ENCODE measurements at regions not wholly inside any gene's neighbourhood (a gene's known extent, or its start where the extent isn't known, plus 50 kb on each side); places are given as distances from the start of the nearest gene placed in this dataset.

GRCh38 chr14:65225299-65226159 lies 123.2 kb upstream of the MAX start:
- peak overlapping the region; percentile 22 for H3K4me3 ChIP-seq (ENCODE audit: low read length, poor library complexity, severe bottlenecking)
- peak overlapping the region; percentile 72 for H3K4me2 ChIP-seq (ENCODE audit: low read depth, low read length, poor library complexity, severe bottlenecking)
- no peaks in the 10 kb centered on the region for H3K9me3 ChIP-seq (ENCODE audit: insufficient read depth, low read depth, low read length)
- H3K4me1 ChIP-seq (ENCODE audit: insufficient read depth, low read length, poor library complexity, severe bottlenecking), result peaks cover 17% of the 10 kb centered on the region
- no peak overlapping the region for H3K9ac ChIP-seq (ENCODE audit: low read depth, low read length, poor library complexity, severe bottlenecking)
- H3K36me3 ChIP-seq (ENCODE audit: insufficient read depth, low read length), result no peaks in the 10 kb centered on the region
- H3K79me2 ChIP-seq (ENCODE audit: insufficient read depth, low read length), result no peaks in the 10 kb centered on the region
- no peak for TF ChIP-seq EZH2phosphoT487 (IDR thresholded peaks at IDR 0.05; ENCODE audit: borderline replicate concordance)
- no peak for TF ChIP-seq CTCF (conservative IDR thresholded peaks at IDR 0.05; ENCODE audit: low read length)
- H2AFZ ChIP-seq (ENCODE audit: low read length), result peak overlapping the region; percentile 7; the same call in 1 of the 2 replicates
- H3F3A ChIP-seq (ENCODE audit: low read depth), result no peaks in the 10 kb centered on the region
- H4K20me1 ChIP-seq (ENCODE audit: insufficient read depth, low read length, poor library complexity, severe bottlenecking), result no peaks in the 10 kb centered on the region
- H3K9me2 ChIP-seq (replicated peaks; ENCODE audit: low read depth, low read length), result no peaks in the 10 kb centered on the region
- no peaks in the 10 kb centered on the region for H3K27me3 ChIP-seq (ENCODE audit: insufficient read depth, low read length, poor library complexity, severe bottlenecking)

GRCh38 chr14:65226824-65227604 lies 124.7 kb upstream of the MAX start:
- Histone ChIP-seq H3K9me3 (ENCODE audit: insufficient read depth, low read depth, low read length) (no peaks in the 10 kb centered on the region), H3K36me3 (ENCODE audit: insufficient read depth, low read length) (no peaks in the 10 kb centered on the region), H3K4me2 (ENCODE audit: low read depth, low read length, poor library complexity, severe bottlenecking) (no peak overlapping the region), H3K4me3 (ENCODE audit: low read length, poor library complexity, severe bottlenecking) (no peak overlapping the region), H3K9ac (ENCODE audit: low read depth, low read length, poor library complexity, severe bottlenecking) (no peak overlapping the region), H3K4me1 (ENCODE audit: insufficient read depth, low read length, poor library complexity, severe bottlenecking) (peaks cover 17% of the 10 kb centered on the region), H2AFZ (ENCODE audit: low read length) (no peak overlapping the region), H3K79me2 (ENCODE audit: insufficient read depth, low read length) (no peaks in the 10 kb centered on the region), H3K9me2 (replicated peaks; ENCODE audit: low read depth, low read length) (no peaks in the 10 kb centered on the region), H3K27me3 (ENCODE audit: insufficient read depth, low read length, poor library complexity, severe bottlenecking) (no peaks in the 10 kb centered on the region), H3F3A (ENCODE audit: low read depth) (no peaks in the 10 kb centered on the region), H4K20me1 (ENCODE audit: insufficient read depth, low read length, poor library complexity, severe bottlenecking) (no peaks in the 10 kb centered on the region)
- no peak for TF ChIP-seq CTCF (conservative IDR thresholded peaks at IDR 0.05; ENCODE audit: low read length)
- TF ChIP-seq EZH2phosphoT487 (IDR thresholded peaks at IDR 0.05; ENCODE audit: borderline replicate concordance), result no peak

GRCh38 chr14:65228436-65228835 lies 126.1 kb upstream of the MAX start:
- no peaks in the 10 kb centered on the region for H3K36me3 ChIP-seq (ENCODE audit: insufficient read depth, low read length)
- H3K4me3 ChIP-seq (ENCODE audit: low read length, poor library complexity, severe bottlenecking), result no peak overlapping the region
- no peak overlapping the region for H2AFZ ChIP-seq (ENCODE audit: low read length)
- H3K4me1 ChIP-seq (ENCODE audit: insufficient read depth, low read length, poor library complexity, severe bottlenecking), result peaks cover 13% of the 10 kb centered on the region
- no peak overlapping the region for H3K9ac ChIP-seq (ENCODE audit: low read depth, low read length, poor library complexity, severe bottlenecking)
- no peak for TF ChIP-seq CTCF (conservative IDR thresholded peaks at IDR 0.05; ENCODE audit: low read length)
- no peak for TF ChIP-seq EZH2phosphoT487 (IDR thresholded peaks at IDR 0.05; ENCODE audit: borderline replicate concordance)
- H3F3A ChIP-seq (ENCODE audit: low read depth), result no peaks in the 10 kb centered on the region
- no peak overlapping the region for H3K4me2 ChIP-seq (ENCODE audit: low read depth, low read length, poor library complexity, severe bottlenecking)
- H4K20me1 ChIP-seq (ENCODE audit: insufficient read depth, low read length, poor library complexity, severe bottlenecking), result no peaks in the 10 kb centered on the region
- no peaks in the 10 kb centered on the region for H3K9me3 ChIP-seq (ENCODE audit: insufficient read depth, low read depth, low read length)
- H3K27me3 ChIP-seq (ENCODE audit: insufficient read depth, low read length, poor library complexity, severe bottlenecking), result no peaks in the 10 kb centered on the region
- H3K79me2 ChIP-seq (ENCODE audit: insufficient read depth, low read length), result no peaks in the 10 kb centered on the region
- no peaks in the 10 kb centered on the region for H3K9me2 ChIP-seq (replicated peaks; ENCODE audit: low read depth, low read length)
